Spleen (tissue), 7 donors: ENCODE measurements at regions not wholly inside any gene's neighbourhood (a gene's known extent, or its start where the extent isn't known, plus 50 kb on each side); places are given as distances from the start of the nearest gene placed in this dataset.
A peak's percentile ranks its signal among the peaks of the same experiment; 100 is the strongest.

Experiments
- CTCF ChIP-seq, 11 experiments: fragments of 200-600 bp in 7 of 11; fragments of 450-650 bp in 4 of 11; sonication (generic) in 4 of 11; IDR thresholded peaks in 8 of 11; conservative IDR thresholded peaks in 3 of 11; 1 replicate in 7 of 11; 2 replicates in 4 of 11; pipeline versions ENCODE4 v1.4.0 to v1.8.0; 2016 to 2021; ENCODE audit warnings: antibody characterized with exemption in 11 of 11, inconsistent platforms in 4 of 11, mild to moderate bottlenecking in 1 of 11
- POLR2AphosphoS5 ChIP-seq, 3 donors: sonication (generic); formaldehyde crosslinking; IDR thresholded peaks; one replicate each; pipeline ENCODE4 v1.5.1; 2017; ENCODE audit warnings: antibody characterized with exemption in 3 of 3
- donor health status: DM: no; HTN: no; CAD: no; lungs with moderate emphysema.
- donor health status: DM: no; HTN: no; CAD: no.
- donor health status: DM: no; HTN: no; CAD: no.

- TF ChIP-seq CTCF (IDR thresholded peaks at IDR 0.05 in 8 of 11, conservative IDR thresholded peaks at IDR 0.05 in 3 of 11) (no peak), POLR2AphosphoS5 (IDR thresholded peaks at IDR 0.05) (peak; percentile 18 to 60 (median 23))
These were observed 124.0 kb downstream of the PROX1 start for GRCh38 chr1:214111796-214112195.
